HEK293T (cell line): ENCODE measurements at regions not wholly inside any gene's neighbourhood (a gene's known extent, or its start where the extent isn't known, plus 50 kb on each side); places are given as distances from the start of the nearest gene placed in this dataset.
"Not testable (repeated sequence)": the region's sequence is repeated elsewhere in the genome, so short reads cannot be mapped to it uniquely, and the experiment has no call there.

Source experiments
- CTCF ChIA-PET: fragments of 350-600 bp; formaldehyde crosslinking; extraction: SDS; loops from one replicate; lab custom pipeline; 2021; ENCODE audit warnings: antibody characterized with exemption, inconsistent platforms; lab: Yijun Ruan, JAX
- POLR2A ChIA-PET: fragments of 350-600 bp; formaldehyde crosslinking; extraction: SDS; loops from one replicate; lab custom pipeline; 2020; ENCODE audit warnings: antibody characterized with exemption, inconsistent platforms; lab: Yijun Ruan, JAX
- DNase-seq: peaks from one replicate; pipeline ENCODE4 v3.0.0; 2012; ENCODE audit warnings: mixed read lengths; ENCODE audit errors: extremely low spot score
- ARNT ChIP-seq: fragments of 450-650 bp; IDR thresholded peaks from 2 replicates; pipeline ENCODE4 v1.6.1; 2017; ENCODE audit warnings: mild to moderate bottlenecking
- BHLHE40 ChIP-seq: fragments of 450-650 bp; IDR thresholded peaks from 2 replicates; pipeline ENCODE4 v1.6.1; 2016; ENCODE audit warnings: mild to moderate bottlenecking, moderate library complexity, borderline replicate concordance
- CTBP1 ChIP-seq: fragments of 450-650 bp; IDR thresholded peaks from 2 replicates; pipeline ENCODE4 v1.6.1; 2016; ENCODE audit warnings: borderline replicate concordance
- ELF4 ChIP-seq: fragments of 450-650 bp; IDR thresholded peaks from 2 replicates; pipeline ENCODE4 v1.6.1; 2017; ENCODE audit warnings: antibody characterized with exemption
- FOXA1 ChIP-seq: fragments of 450-650 bp; IDR thresholded peaks from 2 replicates; pipeline ENCODE4 v1.6.1; 2016; ENCODE audit warnings: mild to moderate bottlenecking
- FOXK2 ChIP-seq: fragments of 450-650 bp; IDR thresholded peaks from 2 replicates; pipeline ENCODE4 v1.6.1; 2016; ENCODE audit warnings: mild to moderate bottlenecking
- FOXM1 ChIP-seq: fragments of 450-650 bp; IDR thresholded peaks from 2 replicates; pipeline ENCODE4 v1.6.1; 2017; ENCODE audit warnings: mild to moderate bottlenecking, borderline replicate concordance
- HDGF ChIP-seq: fragments of 450-650 bp; IDR thresholded peaks from 2 replicates; pipeline ENCODE4 v1.6.1; 2017; ENCODE audit warnings: antibody characterized with exemption, borderline replicate concordance
- L3MBTL2 ChIP-seq: fragments of 450-650 bp; conservative IDR thresholded peaks from 2 replicates; pipeline ENCODE4 v1.6.1; 2016; ENCODE audit warnings: mild to moderate bottlenecking
- LEF1 ChIP-seq: fragments of 450-650 bp; IDR thresholded peaks from 2 replicates; pipeline ENCODE4 v1.6.1; 2017; ENCODE audit warnings: mild to moderate bottlenecking, borderline replicate concordance
- NFRKB ChIP-seq: fragments of 450-650 bp; IDR thresholded peaks from 2 replicates; pipeline ENCODE4 v1.6.1; 2016; ENCODE audit warnings: mild to moderate bottlenecking, moderate library complexity
- SP1 ChIP-seq: fragments of 450-650 bp; IDR thresholded peaks from 2 replicates; pipeline ENCODE4 v1.6.1; 2017
- SUZ12 ChIP-seq: fragments of 450-650 bp; IDR thresholded peaks from 2 replicates; pipeline ENCODE4 v1.6.1; 2016; ENCODE audit warnings: mild to moderate bottlenecking
- TARDBP ChIP-seq: fragments of 450-650 bp; IDR thresholded peaks from 2 replicates; pipeline ENCODE4 v1.6.1; 2016
- ZNF384 ChIP-seq: fragments of 450-650 bp; IDR thresholded peaks from 2 replicates; pipeline ENCODE4 v1.6.1; 2016
- TF ChIP-seq, protein P1 (sequence below): fragments of 450-650 bp; IDR thresholded peaks from 2 replicates; pipeline ENCODE4 v1.6.1; 2016

GRCh38 chr4:115580901-115581300 is 467.5 kb upstream of the NDST4 start:
- no peak for TF ChIP-seq FOXA1
- TF ChIP-seq LEF1 = no peak
- TF ChIP-seq FOXM1 = no peak
- no peak for TF ChIP-seq HDGF
- ChIA-PET CTCF (no interaction called here), POLR2A (no interaction called here)
- no peak for DNase-seq

GRCh38 chr4:115575851-115576250 is 462.4 kb upstream of the NDST4 start:
- no peak for DNase-seq
- CTCF ChIA-PET = no interaction called here
- POLR2A ChIA-PET = no interaction called here

GRCh38 chr4:115562506-115562905 is 449.1 kb upstream of the NDST4 start:
- TF ChIP-seq FOXK2 (no peak), ELF4 (no peak), FOXA1 (no peak), L3MBTL2 (no peak), SUZ12 (no peak), TARDBP (no peak), SP1 (no peak)
- TF ChIP-seq, protein P1, sequence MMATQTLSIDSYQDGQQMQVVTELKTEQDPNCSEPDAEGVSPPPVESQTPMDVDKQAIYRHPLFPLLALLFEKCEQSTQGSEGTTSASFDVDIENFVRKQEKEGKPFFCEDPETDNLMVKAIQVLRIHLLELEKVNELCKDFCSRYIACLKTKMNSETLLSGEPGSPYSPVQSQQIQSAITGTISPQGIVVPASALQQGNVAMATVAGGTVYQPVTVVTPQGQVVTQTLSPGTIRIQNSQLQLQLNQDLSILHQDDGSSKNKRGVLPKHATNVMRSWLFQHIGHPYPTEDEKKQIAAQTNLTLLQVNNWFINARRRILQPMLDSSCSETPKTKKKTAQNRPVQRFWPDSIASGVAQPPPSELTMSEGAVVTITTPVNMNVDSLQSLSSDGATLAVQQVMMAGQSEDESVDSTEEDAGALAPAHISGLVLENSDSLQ = no peak
- DNase-seq = no peak
- ChIA-PET CTCF (interaction anchor here (0.6 kb wide), 1 partner anchor 89 kb away, joined by 3 read pairs; no protein-coding TSS in a partner anchor), POLR2A (no interaction called here)

More at GRCh38 chr4:115575851-115576250, 462.4 kb upstream of the NDST4 start:
- TF ChIP-seq ELF4 (no peak), HDGF (no peak), LEF1 (no peak), SUZ12 (no peak), ZNF384 (no peak), FOXK2 (no peak)
- TF ChIP-seq, protein P1 = no peak

DNA sequence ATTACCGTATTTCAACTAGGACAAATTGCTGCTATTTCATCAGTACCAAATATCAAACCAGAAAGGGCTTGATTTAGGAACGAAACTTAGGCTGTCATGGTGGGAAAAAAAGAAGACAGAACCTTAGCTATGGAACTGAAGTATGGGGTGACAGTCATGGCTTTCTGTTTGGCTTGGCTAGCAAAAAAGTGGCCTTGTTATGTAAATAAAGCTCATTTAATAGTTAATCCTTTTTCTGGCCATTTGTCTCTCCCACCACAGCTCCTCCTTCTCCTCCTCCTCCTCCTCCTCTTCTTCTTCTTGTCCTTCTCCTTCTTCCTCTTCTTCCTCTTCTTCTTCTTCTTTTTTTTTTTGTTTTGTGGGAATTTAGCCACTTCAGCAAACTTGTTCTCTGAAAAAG is 434.7 kb upstream of the NDST4 start:
- DNase-seq = no peak
- CTCF ChIA-PET = no interaction called here
- no peak for TF ChIP-seq ARNT
- no peak for TF ChIP-seq BHLHE40
- no peak for TF ChIP-seq ELF4
- TF ChIP-seq HDGF = no peak
- TF ChIP-seq CTBP1 = no peak
- no peak for TF ChIP-seq FOXA1
- no peak for TF ChIP-seq NFRKB
- TF ChIP-seq SUZ12 = no peak
- TF ChIP-seq, protein P1 = no peak
- no peak for TF ChIP-seq ZNF384
- no peak for TF ChIP-seq LEF1
- TF ChIP-seq FOXM1 = no peak
- TF ChIP-seq TARDBP = no peak
- no peak for TF ChIP-seq FOXK2
- no peak for TF ChIP-seq L3MBTL2
- POLR2A ChIA-PET = no interaction called here

DNA sequence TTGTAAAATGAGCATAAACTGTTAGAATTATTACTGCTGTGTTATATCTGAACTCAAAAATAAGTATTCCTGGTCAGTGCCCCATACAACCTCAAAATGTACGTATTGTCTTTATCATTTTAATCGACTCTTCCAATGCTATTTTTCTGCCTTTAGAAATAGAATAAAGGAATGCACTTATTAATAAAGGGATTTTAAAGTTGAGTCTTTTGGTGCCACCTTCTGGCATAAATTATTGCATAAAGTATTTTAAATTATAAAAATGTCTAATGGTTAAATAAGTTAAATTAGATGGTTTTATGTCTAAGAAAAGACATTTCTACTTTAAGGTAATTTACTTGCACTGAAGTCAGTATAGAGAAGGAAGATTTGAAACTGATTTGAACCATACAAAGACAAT is 424.0 kb upstream of the NDST4 start:
- CTCF ChIA-PET = no interaction called here

DNA sequence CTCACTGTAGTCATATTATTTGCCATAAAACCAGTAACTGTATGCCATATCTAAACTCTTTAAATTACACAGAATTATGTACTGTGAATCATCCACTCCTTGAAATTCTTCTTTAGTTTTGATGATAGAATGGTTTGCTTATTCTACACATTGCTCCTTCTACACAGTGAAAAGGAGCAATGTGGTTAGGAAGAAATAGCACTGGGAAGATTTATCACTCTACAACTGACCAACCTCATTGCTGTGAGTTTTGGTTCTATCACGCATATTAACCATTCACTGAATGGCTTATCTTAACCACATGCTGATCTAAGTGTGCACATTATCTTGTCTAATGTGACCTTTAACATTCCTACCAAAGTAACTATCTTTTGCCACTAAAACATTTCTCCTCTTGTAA is 415.7 kb upstream of the NDST4 start:
- no peak for DNase-seq
- ChIA-PET CTCF (no interaction called here), POLR2A (no interaction called here)
- TF ChIP-seq LEF1 (no peak), ELF4 (no peak), TARDBP (no peak), ARNT (no peak), SUZ12 (no peak), NFRKB (no peak), BHLHE40 (no peak), SP1 (no peak), FOXK2 (no peak)

More for the DNA sequence above, 424.0 kb upstream of the NDST4 start:
- POLR2A ChIA-PET = no interaction called here
- TF ChIP-seq HDGF = no peak
- TF ChIP-seq ARNT = no peak
- TF ChIP-seq LEF1 = no peak
- TF ChIP-seq FOXM1 = no peak
- no peak for TF ChIP-seq SUZ12
- no peak for TF ChIP-seq NFRKB
- TF ChIP-seq, protein P1 = no peak
- TF ChIP-seq SP1 = no peak
- TF ChIP-seq BHLHE40 = no peak
- no peak for TF ChIP-seq L3MBTL2
- no peak for TF ChIP-seq ELF4
- no peak for TF ChIP-seq CTBP1
- no peak for TF ChIP-seq FOXA1
- TF ChIP-seq TARDBP = no peak
- no peak for TF ChIP-seq FOXK2
- no peak for DNase-seq

DNA sequence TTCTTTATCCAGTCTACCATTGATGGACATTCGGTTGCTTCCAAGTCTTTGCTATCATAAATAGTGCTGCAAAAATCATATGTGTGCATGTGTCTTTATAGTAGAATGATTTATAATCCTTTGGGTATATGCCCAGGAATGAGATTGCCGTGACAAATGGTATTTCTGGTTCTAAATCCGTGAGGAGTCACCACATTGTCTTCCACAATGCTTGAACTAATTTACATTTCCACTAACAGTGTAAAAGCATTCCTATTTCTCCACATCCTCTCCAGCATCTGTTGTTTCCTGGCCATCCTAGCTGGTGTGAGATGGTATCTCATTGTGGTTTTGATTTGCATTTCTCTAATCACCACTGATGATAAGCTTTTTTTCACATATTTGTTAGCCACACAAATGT is 406.1 kb upstream of the NDST4 start:
- POLR2A ChIA-PET, CTCF ChIA-PET, DNase-seq: not testable (repeated sequence)
